GM12878 (cell line): ENCODE measurements at regions not wholly inside any gene's neighbourhood (a gene's known extent, or its start where the extent isn't known, plus 50 kb on each side); places are given as distances from the start of the nearest gene placed in this dataset.

Source experiments
- ATAC-seq: fragments of 200-7000 bp; cut with Tn5 transposase; 3 replicates; pipeline ENCODE4 v1.9.1; 2020; ENCODE audit warnings: mild to moderate bottlenecking, moderate library complexity
- BruUV-seq: library from RNA; stranded (reverse); fragments of 400-500 nt; replicated peaks from 2 replicates; lab custom pipeline; 2021; lab: Mats Ljungman, UMichigan
- CTCF ChIA-PET: fragments of 300-600 bp; sonication (Branson Sonifier 250); formaldehyde crosslinking; extraction: SDS; loops from one replicate; lab custom pipeline; 2021; ENCODE audit warnings: inconsistent platforms; lab: Yijun Ruan, JAX
- POLR2A ChIA-PET: fragments of 350-600 bp; formaldehyde crosslinking; extraction: SDS; loops from one replicate; lab custom pipeline; 2021; ENCODE audit warnings: inconsistent platforms; lab: Charles Lee
- RAD21 ChIA-PET: fragments of 300-600 bp; sonication (Branson Sonifier 250); formaldehyde crosslinking; loops from one replicate; lab custom pipeline; 2023; ENCODE audit warnings: antibody characterized with exemption; ENCODE audit not compliant: unreplicated experiment; lab: Charles Lee
- SMC1A ChIA-PET: fragments of 300-600 bp; sonication (Branson Sonifier 250); formaldehyde crosslinking; loops from one replicate; lab custom pipeline; 2023; ENCODE audit not compliant: unreplicated experiment, uncharacterized antibody; lab: Charles Lee
- DNase-seq: peaks from one replicate; pipeline ENCODE4 v3.0.0-alpha.2; 2011; ENCODE audit warnings: low read depth, low spot score
- FAIRE-seq: peaks from 3 replicates; lab custom pipeline; 2011; peaks lifted over from hg19 to GRCh38; lab: Jason Lieb, UNC
- H2AFZ ChIP-seq: 2 replicates; pipeline ENCODE4 v1.6.0; 2011; ENCODE audit warnings: low read depth, low read length, control low read depth; ENCODE audit not compliant: control insufficient read depth
- H3K27ac ChIP-seq: 2 replicates; pipeline ENCODE4 v1.5.1; 2011; ENCODE audit warnings: control low read depth; ENCODE audit not compliant: control insufficient read depth, insufficient read depth
- H3K27me3 ChIP-seq, 2 experiments: replicated peaks in 1 of 2; 2 replicates each; pipeline versions ENCODE4 v1.6.0 to v1.6.1; 2011; ENCODE audit warnings: low read length in 1 of 2; ENCODE audit not compliant: control insufficient read depth in 2 of 2, insufficient read depth in 2 of 2
- H3K36me3 ChIP-seq, 2 experiments: 2 replicates each; pipeline ENCODE4 v1.5.1; 2011; ENCODE audit warnings: low read length in 1 of 2; ENCODE audit not compliant: control insufficient read depth in 2 of 2, insufficient read depth in 2 of 2
- H3K4me1 ChIP-seq: 2 replicates; pipeline ENCODE4 v1.6.1; 2011; ENCODE audit warnings: mild to moderate bottlenecking, low read length, moderate library complexity, mixed read lengths; ENCODE audit not compliant: control insufficient read depth, insufficient read depth
- H3K4me2 ChIP-seq: 2 replicates; pipeline ENCODE4 v1.6.0; 2011; ENCODE audit warnings: control low read depth; ENCODE audit not compliant: control insufficient read depth, insufficient read depth
- H3K4me3 ChIP-seq: fragments of 200-600 bp; sonication (generic); 2 replicates; pipeline ENCODE4 v1.5.1; 2016
- H3K79me2 ChIP-seq: 2 replicates; pipeline ENCODE4 v1.6.0; 2011; ENCODE audit warnings: low read length; ENCODE audit not compliant: control insufficient read depth, insufficient read depth
- H3K9ac ChIP-seq: 2 replicates; pipeline ENCODE4 v1.8.0; 2011; ENCODE audit warnings: low read length, control low read depth, mixed read lengths; ENCODE audit not compliant: control insufficient read depth, insufficient read depth
- H3K9me3 ChIP-seq: replicated peaks from 3 replicates; pipeline ENCODE4 v1.5.1; 2011; ENCODE audit warnings: mild to moderate bottlenecking, low read length; ENCODE audit not compliant: control insufficient read depth, insufficient read depth
- H4K20me1 ChIP-seq: 2 replicates; pipeline ENCODE4 v1.6.0; 2011; ENCODE audit not compliant: control insufficient read depth, insufficient read depth
- BCL11A ChIP-seq: IDR thresholded peaks from 2 replicates; pipeline ENCODE4 v1.6.1; 2011; ENCODE audit warnings: low read depth, low read length
- TCF12 ChIP-seq: IDR thresholded peaks from 2 replicates; pipeline ENCODE4 v1.6.1; 2011; ENCODE audit warnings: low read depth, mild to moderate bottlenecking, low read length
- TCF3 ChIP-seq: IDR thresholded peaks from 2 replicates; pipeline ENCODE4 v1.6.1; 2012; ENCODE audit warnings: low read depth, mild to moderate bottlenecking, low read length, borderline replicate concordance; ENCODE audit not compliant: insufficient read depth
- ZBTB40 ChIP-seq: fragments of 450-650 bp; IDR thresholded peaks from 2 replicates; pipeline ENCODE4 v1.6.1; 2016; ENCODE audit warnings: mild to moderate bottlenecking, moderate library complexity, borderline replicate concordance
- WGBS: methylation state at CpG from one replicate; pipeline ENCODE4 v1.1.6; 2016; ENCODE audit warnings: low lambda C conversion rate; ENCODE audit not compliant: insufficient replicate concordance, insufficient coverage; ENCODE audit errors: missing lambda C conversion rate; 5-methylcytosine and 5-hydroxymethylcytosine counted together
- in situ Hi-C: fragments of 300-500 bp; cut with MboI; formaldehyde crosslinking; loops from 9 replicates; pipeline ENCODE4 v1.14.3; 2018; ENCODE audit warnings: mixed read lengths
- intact Hi-C: fragments of 100-400 bp; cut with micrococcal nuclease; formaldehyde crosslinking; loops from one replicate; pipeline ENCODE4 v1.14.2; 2022; ENCODE audit not compliant: unreplicated experiment

DNA sequence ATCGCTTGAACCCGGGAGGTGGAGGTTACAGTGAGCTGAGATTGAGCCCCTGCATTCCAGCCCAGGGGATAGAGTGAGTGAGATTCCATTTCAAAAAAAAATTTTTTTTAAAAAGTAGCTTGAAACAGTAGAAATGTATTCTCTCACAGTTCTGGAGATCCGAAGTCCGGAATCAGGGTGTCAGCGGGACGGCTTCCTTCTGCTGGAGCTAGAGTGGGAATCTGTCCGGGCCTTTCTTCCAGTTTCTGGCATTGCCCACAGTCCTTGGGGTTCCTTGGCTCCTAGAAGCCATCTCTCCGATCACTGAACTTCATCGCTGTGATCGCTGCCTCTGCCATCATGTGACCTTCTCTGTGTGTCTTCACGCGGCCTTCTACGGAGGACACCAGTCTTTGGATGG, 181.2 kb upstream of the CIBAR2 start:
- RAD21 ChIA-PET = no interaction called here
- SMC1A ChIA-PET = no interaction called here
- no peaks in the 10 kb centered on the region for H4K20me1 ChIP-seq
- no peaks in the 10 kb centered on the region for H3K9me3 ChIP-seq
- H3K4me1 ChIP-seq = no peaks in the 10 kb centered on the region
- FAIRE-seq (no peak), ATAC-seq (no peak), DNase-seq (no peak)
- WGBS = 76% methylated on average over 13 of the region's 13 CpGs
- intact Hi-C loops = no loop called here
- TF ChIP-seq ZBTB40 (no peak), TCF12 (no peak), BCL11A (no peak), TCF3 (no peak)
- no peak overlapping the region for H3K9ac ChIP-seq
- no peaks in the 10 kb centered on the region for H3K79me2 ChIP-seq
- H3K36me3 ChIP-seq = no peaks in the 10 kb centered on the region
- H3K4me2 ChIP-seq = no peak overlapping the region
- CTCF ChIA-PET = interaction anchor here (1.0 kb wide), 1 partner anchor 48 kb away, joined by 3 read pairs; no protein-coding TSS in a partner anchor
- POLR2A ChIA-PET = no interaction called here
- in situ Hi-C loops = no loop called here
- H3K4me3 ChIP-seq = no peak overlapping the region
- no peak overlapping the region for H2AFZ ChIP-seq
- no peaks in the 10 kb centered on the region for H3K27me3 ChIP-seq
- no peak overlapping the region for H3K27ac ChIP-seq
- BruUV-seq = no TSS peak
